ENCODE measurements at regions not wholly inside any gene's neighbourhood (a gene's known extent, or its start where the extent isn't known, plus 50 kb on each side); places are given as distances from the start of the nearest gene placed in this dataset.

DNA sequence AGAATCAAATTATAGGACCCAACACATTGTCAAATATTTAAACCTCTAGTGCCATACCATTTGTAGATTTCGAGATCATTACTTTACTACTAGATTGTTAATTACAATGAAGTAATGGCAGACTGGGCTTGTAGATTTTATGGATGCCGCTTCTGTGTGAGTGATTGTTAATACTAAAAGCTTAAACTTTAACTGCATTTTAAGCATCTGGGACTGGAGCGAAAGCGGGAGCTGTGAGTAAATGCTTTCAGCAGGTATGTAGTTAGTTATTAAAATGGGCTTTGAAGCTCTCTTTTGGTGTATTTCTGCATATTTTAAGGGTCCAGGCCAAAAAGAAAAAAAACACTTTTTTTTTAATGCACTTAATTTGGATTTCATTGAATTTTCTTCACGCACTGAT lies 519.3 kb downstream of the MED13L start:
- POLR2A ChIA-PET, result no interaction called here
- no peaks in the 10 kb centered on the region for H3K36me3 Mint-ChIP-seq (ENCODE audit: low read depth)
- CTCF ChIA-PET, result interaction anchor here (1.5 kb wide), 1 partner anchor 20 kb away, joined by 3 read pairs; no protein-coding TSS in a partner anchor
- H3K27ac Mint-ChIP-seq, result no peak overlapping the region
- H3K9me3 Mint-ChIP-seq, result no peaks in the 10 kb centered on the region
- H3K4me1 Mint-ChIP-seq (ENCODE audit: low read depth), result no peaks in the 10 kb centered on the region
- intact Hi-C loops (cut with micrococcal nuclease), result no loop called here
- TF ChIP-seq, protein P1, sequence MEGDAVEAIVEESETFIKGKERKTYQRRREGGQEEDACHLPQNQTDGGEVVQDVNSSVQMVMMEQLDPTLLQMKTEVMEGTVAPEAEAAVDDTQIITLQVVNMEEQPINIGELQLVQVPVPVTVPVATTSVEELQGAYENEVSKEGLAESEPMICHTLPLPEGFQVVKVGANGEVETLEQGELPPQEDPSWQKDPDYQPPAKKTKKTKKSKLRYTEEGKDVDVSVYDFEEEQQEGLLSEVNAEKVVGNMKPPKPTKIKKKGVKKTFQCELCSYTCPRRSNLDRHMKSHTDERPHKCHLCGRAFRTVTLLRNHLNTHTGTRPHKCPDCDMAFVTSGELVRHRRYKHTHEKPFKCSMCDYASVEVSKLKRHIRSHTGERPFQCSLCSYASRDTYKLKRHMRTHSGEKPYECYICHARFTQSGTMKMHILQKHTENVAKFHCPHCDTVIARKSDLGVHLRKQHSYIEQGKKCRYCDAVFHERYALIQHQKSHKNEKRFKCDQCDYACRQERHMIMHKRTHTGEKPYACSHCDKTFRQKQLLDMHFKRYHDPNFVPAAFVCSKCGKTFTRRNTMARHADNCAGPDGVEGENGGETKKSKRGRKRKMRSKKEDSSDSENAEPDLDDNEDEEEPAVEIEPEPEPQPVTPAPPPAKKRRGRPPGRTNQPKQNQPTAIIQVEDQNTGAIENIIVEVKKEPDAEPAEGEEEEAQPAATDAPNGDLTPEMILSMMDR (IDR thresholded peaks at IDR 0.05), result no peak
- no peak for ATAC-seq
- H3K4me3 Mint-ChIP-seq, result no peak overlapping the region
- H3K27me3 Mint-ChIP-seq, result peaks cover 10% of the 10 kb centered on the region
- DNase-seq, result no peak

DNA sequence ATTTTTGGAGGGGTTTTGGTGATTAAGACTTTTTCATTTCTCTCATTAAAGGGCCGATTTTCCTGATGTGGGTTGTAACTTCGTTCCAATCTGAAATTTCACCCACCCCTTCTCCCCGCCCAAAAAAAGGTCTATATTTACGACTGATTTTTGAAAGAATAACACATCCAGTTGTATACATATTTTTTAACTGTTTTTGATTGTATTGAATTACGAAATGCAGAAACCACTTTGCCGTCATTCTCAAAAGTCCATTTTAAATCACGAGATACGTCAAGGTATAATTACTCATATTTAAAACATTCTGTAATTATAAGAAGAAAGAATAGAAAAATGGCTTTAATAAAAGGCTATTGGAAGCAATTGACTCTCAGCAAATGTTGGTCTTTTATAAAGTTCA lies 520.7 kb downstream of the MED13L start:
- DNase-seq (no peak), ATAC-seq (no peak)
- Mint-ChIP-seq H3K4me1 (ENCODE audit: low read depth) (no peaks in the 10 kb centered on the region), H3K4me3 (no peak overlapping the region), H3K27me3 (peaks cover 17% of the 10 kb centered on the region), H3K9me3 (no peaks in the 10 kb centered on the region), H3K36me3 (ENCODE audit: low read depth) (no peaks in the 10 kb centered on the region), H3K27ac (no peak overlapping the region)
- TF ChIP-seq, protein P1 (IDR thresholded peaks at IDR 0.05), result no peak
- intact Hi-C loops (cut with micrococcal nuclease), result no loop called here
- CTCF ChIA-PET, result interaction anchor here (1.5 kb wide), 1 partner anchor 21 kb away, joined by 3 read pairs; no protein-coding TSS in a partner anchor
- POLR2A ChIA-PET, result no interaction called here

DNA sequence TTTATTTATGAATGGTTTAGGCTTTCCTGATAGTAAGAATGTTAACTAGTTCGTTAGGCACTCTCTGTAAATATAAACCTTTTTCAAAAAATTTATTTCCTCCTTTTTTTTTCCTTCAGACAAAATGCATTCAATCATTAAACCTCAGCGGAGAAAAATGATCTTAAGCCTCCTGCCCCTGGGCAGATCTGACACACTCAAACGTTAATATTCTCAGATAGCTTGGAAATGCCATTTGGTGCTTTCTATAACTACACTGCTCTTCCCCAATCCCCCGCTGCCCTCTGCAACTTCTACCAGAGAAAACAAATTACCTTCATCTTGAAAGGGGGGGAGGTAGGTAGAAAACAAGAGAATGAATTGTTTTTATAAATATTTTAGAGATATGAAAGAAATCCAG lies 521.2 kb downstream of the MED13L start:
- no peaks in the 10 kb centered on the region for H3K36me3 Mint-ChIP-seq (ENCODE audit: low read depth)
- H3K4me3 Mint-ChIP-seq, result no peak overlapping the region
- H3K9me3 Mint-ChIP-seq, result no peaks in the 10 kb centered on the region
- ATAC-seq (no peak), DNase-seq (no peak)
- no peak overlapping the region for H3K27ac Mint-ChIP-seq
- H3K27me3 Mint-ChIP-seq, result peaks cover 17% of the 10 kb centered on the region
- H3K4me1 Mint-ChIP-seq (ENCODE audit: low read depth), result no peaks in the 10 kb centered on the region
- ChIA-PET CTCF (interaction anchor here (1.1 kb wide), 1 partner anchor 9 kb away, joined by 3 read pairs; no protein-coding TSS in a partner anchor), POLR2A (no interaction called here)
- intact Hi-C loops (cut with micrococcal nuclease), result no loop called here
- TF ChIP-seq, protein P1 (IDR thresholded peaks at IDR 0.05), result no peak

DNA sequence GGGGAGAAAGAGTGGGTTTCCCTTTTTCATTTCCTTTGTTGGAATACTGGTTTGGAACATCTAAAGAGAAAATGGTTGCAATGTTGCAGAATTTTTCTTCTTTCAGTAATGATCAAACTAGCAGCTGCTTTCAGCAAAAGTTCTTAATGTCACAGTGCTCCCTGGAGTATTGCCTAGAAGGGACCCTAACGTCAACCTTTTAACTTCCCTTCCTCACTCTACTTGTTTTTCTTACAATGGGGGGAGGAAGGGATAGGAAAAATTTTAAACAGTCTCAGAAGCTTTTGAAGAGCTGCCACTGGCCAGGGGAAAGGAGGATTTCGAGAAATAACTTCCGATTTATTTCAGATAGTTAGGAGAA lies 521.8 kb downstream of the MED13L start:
- DNase-seq (no peak), ATAC-seq (no peak)
- H3K9me3 Mint-ChIP-seq, result no peaks in the 10 kb centered on the region
- TF ChIP-seq, protein P1 (IDR thresholded peaks at IDR 0.05), result no peak
- ChIA-PET CTCF (interaction anchor here (1.1 kb wide), 1 partner anchor 9 kb away, joined by 3 read pairs; no protein-coding TSS in a partner anchor), POLR2A (no interaction called here)
- intact Hi-C loops (cut with micrococcal nuclease), result no loop called here
- no peak overlapping the region for H3K27ac Mint-ChIP-seq
- no peak overlapping the region for H3K4me3 Mint-ChIP-seq
- H3K36me3 Mint-ChIP-seq (ENCODE audit: low read depth), result no peaks in the 10 kb centered on the region
- H3K27me3 Mint-ChIP-seq, result peaks cover 17% of the 10 kb centered on the region
- H3K4me1 Mint-ChIP-seq (ENCODE audit: low read depth), result no peaks in the 10 kb centered on the region

DNA sequence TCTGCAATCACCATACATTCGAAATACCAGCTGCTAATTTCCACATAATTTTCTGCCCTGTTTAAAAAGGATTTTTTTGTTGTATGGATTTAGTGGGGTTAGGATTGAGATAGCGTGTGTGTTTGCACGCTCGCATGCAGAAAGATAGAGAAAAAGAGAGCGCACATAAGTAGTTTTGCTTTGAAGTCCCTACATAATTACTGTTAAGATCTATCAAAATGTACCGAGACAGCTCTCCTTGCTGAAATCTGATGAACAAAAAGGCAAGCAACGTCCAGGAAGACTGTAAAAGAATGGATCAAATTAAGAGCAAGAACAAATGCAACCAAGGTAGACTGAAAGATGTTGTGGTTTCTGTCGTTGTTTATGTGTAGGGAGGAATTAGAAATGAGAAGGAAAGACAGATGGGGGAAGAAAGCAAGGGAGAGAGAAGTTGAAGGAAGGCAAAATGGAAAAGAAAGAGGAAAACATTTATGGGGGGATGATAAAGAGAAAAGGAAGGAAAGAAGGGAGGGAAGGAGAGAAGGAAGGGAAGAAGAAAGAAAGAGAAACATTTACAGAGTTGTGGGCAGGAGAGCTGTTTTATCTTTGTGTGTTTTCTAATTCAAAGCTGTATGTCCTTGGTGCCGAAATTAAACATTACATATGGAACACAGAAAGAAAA lies 522.3 kb downstream of the MED13L start:
- CTCF ChIA-PET, result interaction anchor here (1.1 kb wide), 1 partner anchor 8 kb away, joined by 3 read pairs; no protein-coding TSS in a partner anchor
- intact Hi-C loops (cut with micrococcal nuclease), result no loop called here
- DNase-seq (no peak), ATAC-seq (no peak)
- H3K4me3 Mint-ChIP-seq, result no peak overlapping the region
- no peaks in the 10 kb centered on the region for H3K4me1 Mint-ChIP-seq (ENCODE audit: low read depth)
- TF ChIP-seq, protein P1 (IDR thresholded peaks at IDR 0.05), result no peak
- H3K27ac Mint-ChIP-seq, result no peak overlapping the region
- POLR2A ChIA-PET, result no interaction called here
- H3K27me3 Mint-ChIP-seq, result peaks cover 17% of the 10 kb centered on the region
- H3K9me3 Mint-ChIP-seq, result no peaks in the 10 kb centered on the region
- no peaks in the 10 kb centered on the region for H3K36me3 Mint-ChIP-seq (ENCODE audit: low read depth)

Measured in activated CD8-positive, alpha-beta T cell treated with anti-CD3 and anti-CD28 coated beads for 36 hours (primary cell).